Heart left ventricle (tissue), 13 donors: ENCODE measurements at regions not wholly inside any gene's neighbourhood (a gene's known extent, or its start where the extent isn't known, plus 50 kb on each side); places are given as distances from the start of the nearest gene placed in this dataset.

ENCODE experiments used
- CTCF ChIP-seq, 12 donors: fragments of 200-600 bp; sonication (generic) in 4 of 12; IDR thresholded peaks; one replicate each; pipeline versions ENCODE4 v1.5.0 to v1.8.0; 2018 to 2022; ENCODE audit warnings: antibody characterized with exemption in 12 of 12, mild to moderate bottlenecking in 5 of 12
- POLR2A ChIP-seq, 2 donors: fragments of 450-650 bp; IDR thresholded peaks; one replicate each; pipeline ENCODE4 v1.6.1; 2017; ENCODE audit warnings: antibody characterized with exemption in 2 of 2, mild to moderate bottlenecking in 2 of 2, moderate library complexity in 2 of 2
- donor health status: ischemic (EF 13 %, LVEDD 7.1; RV severe dilation, severe dysfunction).
- donor health status: DM: no; HTN: yes; CAD: no.
- donor health status: DM: no; HTN: no; CAD: no.
- donor health status: ischemic (EF 25% LVEDD 6.9; RV normal size, moderate dysfunction).
- donor health status: ischemic (EF 25% LVEDD 5.7; RV mildly dilated, moderate dysfunction).
- donor health status: ischemic (EF 35%, LVEDD 5.7; RV mildly dilated, moderate dysfunction).
- donor health status: nonischemic (EF 11% LVEDD 7.7; RV severe dilation, severe dysfunction).
- donor health status: DM: yes; HTN: yes; CAD: no.
- donor health status: PGD.
- donor health status: ischemic (EF 29% LVEDD 5.4; RV normal size, mild dysfunction).
- donor health status: nonischemic (EF 23%, LVEDD 6.1; RV moderate dilation, normal function).

- TF ChIP-seq POLR2A (IDR thresholded peaks at IDR 0.05) (no peak), CTCF (IDR thresholded peaks at IDR 0.05) (no peak)
Observed at GRCh38 chr7:25758559-25758958, 393.4 kb upstream of the NFE2L3 start.
